Neural progenitor cell (in vitro differentiated cells): ENCODE measurements at regions not wholly inside any gene's neighbourhood (a gene's known extent, or its start where the extent isn't known, plus 50 kb on each side); places are given as distances from the start of the nearest gene placed in this dataset.

Experiments
- EZH2 ChIP-seq: fragments of 200-600 bp; sonication (generic); IDR thresholded peaks from 2 replicates; pipeline ENCODE4 v1.6.1; 2017; ENCODE audit warnings: antibody characterized with exemption, mild to moderate bottlenecking, moderate library complexity
- TF ChIP-seq, protein P1 (sequence below): fragments of 200-600 bp; sonication (generic); IDR thresholded peaks from 2 replicates; pipeline ENCODE4 v1.5.1; 2017; ENCODE audit warnings: antibody characterized with exemption, mild to moderate bottlenecking

DNA sequence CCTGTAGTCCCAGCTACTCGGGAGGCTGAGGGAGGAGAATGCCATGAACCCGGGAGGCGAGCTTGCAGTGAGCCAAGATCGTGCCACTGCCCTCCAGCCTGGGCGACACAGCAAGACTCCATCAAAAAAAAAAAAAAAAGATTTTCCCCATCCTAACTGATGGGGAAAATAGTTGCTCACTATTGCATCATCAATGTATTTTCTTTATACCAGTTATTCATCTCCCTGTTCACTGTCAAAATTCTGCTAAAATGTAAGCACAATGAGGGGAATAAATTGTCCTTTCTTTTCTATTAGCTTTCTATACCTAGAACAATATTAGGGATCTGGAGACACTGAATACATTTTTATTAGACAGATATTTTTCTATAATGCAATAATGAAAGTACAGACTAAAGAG, 561.3 kb downstream of the CCER1 start:
- TF ChIP-seq, protein P1, sequence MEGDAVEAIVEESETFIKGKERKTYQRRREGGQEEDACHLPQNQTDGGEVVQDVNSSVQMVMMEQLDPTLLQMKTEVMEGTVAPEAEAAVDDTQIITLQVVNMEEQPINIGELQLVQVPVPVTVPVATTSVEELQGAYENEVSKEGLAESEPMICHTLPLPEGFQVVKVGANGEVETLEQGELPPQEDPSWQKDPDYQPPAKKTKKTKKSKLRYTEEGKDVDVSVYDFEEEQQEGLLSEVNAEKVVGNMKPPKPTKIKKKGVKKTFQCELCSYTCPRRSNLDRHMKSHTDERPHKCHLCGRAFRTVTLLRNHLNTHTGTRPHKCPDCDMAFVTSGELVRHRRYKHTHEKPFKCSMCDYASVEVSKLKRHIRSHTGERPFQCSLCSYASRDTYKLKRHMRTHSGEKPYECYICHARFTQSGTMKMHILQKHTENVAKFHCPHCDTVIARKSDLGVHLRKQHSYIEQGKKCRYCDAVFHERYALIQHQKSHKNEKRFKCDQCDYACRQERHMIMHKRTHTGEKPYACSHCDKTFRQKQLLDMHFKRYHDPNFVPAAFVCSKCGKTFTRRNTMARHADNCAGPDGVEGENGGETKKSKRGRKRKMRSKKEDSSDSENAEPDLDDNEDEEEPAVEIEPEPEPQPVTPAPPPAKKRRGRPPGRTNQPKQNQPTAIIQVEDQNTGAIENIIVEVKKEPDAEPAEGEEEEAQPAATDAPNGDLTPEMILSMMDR = no peak
- TF ChIP-seq EZH2 = no peak
